HG02610 (cell line): ENCODE measurements at regions not wholly inside any gene's neighbourhood (a gene's known extent, or its start where the extent isn't known, plus 50 kb on each side); places are given as distances from the start of the nearest gene placed in this dataset.
"Not testable (repeated sequence)": the region's sequence is repeated elsewhere in the genome, so short reads cannot be mapped to it uniquely, and the experiment has no call there.

Source experiments
- ATAC-seq: cut with Tn5 transposase; IDR thresholded peaks from one replicate; pipeline ENCODE4 v1.9.1; 2021; ENCODE audit warnings: mild to moderate bottlenecking, moderate library complexity; ENCODE audit not compliant: unreplicated experiment

DNA sequence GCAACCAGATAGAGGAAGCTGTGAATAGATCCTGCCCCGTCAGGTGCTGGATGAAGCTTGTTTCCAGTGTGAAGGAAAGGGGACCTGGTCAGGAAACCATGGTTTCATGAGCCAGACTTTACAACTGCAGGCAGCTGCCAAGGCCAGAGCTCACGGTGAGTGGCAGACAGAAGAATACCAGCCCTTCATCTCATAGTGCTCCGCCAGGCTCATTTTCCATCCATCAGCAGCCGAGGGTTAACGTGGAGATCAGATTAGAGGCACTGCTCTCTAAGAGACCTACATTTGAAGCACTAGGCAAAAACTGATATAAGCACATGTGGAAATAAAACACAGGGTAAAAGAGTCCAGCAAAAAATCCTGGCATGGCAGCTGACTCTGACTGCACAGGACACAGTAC is 172.4 kb downstream of the CD24 start:
- no peak for ATAC-seq

DNA sequence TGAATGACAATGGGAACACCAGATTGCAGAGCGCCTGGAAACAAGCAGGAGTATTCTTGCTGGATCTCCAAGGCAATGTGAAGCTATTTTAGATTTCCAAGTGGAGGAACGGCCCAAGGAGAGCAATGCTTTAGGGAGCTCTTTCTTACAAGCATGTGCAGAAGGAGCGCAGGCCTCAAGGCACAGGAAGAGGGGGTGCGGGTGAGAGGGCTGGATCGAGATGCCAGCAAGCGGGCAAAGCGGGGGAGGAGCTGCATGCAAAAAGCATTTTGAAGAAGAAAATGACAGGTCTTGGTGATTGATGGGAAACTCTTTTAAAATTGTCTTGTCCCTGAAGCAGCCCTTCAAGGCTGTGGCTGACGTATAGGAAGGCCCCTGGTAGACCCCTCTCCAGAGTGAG is 171.9 kb downstream of the QRSL1 start:
- no peak for ATAC-seq

- no peak for ATAC-seq
Observed at GRCh38 chr6:106800379-106800778, 171.0 kb downstream of the QRSL1 start.

DNA sequence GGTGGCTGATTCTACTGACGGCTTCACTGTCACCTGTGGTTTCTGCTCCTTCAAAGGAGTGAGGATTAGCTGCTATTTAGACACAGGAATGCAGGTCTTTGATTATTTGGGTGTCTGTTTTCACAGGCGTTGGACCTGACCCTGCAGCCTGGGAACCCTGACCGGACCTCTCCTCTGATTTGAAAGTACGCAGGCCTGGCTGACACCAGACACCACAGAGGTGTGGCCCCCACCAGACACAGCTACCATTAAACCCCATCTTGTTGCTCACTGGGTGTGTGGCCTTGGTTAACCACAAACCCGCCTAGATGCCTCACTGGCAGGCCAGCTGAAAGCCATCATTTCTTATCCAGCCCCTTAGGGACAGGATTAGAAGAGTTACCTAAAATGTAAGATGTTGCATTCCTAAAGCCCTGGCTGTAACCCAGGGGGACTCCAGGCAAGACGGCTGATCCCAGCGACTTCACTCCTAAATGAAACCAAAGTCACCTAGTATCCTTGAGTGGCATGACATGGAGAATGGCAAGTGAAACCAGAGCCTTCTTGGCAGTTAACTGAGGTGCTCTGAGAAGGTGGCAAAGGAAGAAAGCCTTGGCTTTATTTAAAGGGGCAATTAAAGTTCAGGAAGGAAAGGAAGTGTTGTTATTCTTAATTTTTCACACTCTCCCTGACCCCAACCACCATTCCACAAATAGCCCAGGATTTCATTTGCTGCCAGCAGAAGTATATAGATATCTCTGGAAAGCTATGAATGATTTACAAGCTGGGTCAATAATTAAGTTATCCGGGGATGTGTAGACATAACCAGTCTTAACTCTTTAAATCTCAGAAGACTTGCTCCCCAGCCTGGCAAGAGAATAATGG is 169.9 kb downstream of the QRSL1 start:
- peak; percentile 67 for ATAC-seq

GRCh38 chr6:106797186-106797585 is 167.8 kb downstream of the QRSL1 start:
- ATAC-seq = no peak

DNA sequence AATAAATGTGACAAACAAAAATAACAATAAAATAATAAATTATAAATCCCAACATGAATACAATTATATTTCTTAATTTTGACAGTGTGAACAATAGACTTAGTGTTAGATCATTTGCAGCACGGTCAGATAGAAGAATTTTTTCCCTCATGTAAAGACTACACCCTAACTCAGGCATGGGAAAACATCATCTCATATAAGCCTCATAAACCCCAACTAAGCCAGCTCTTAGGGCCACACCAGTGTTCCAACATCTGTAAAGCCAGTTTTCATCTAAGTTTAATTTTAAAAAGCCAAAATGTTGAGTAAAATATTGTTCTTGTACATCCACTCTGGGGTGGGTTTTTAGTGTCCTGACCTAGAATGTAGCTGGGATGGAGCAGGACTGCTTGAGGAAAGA is 167.4 kb downstream of the QRSL1 start:
- ATAC-seq = no peak

GRCh38 chr6:106794129-106794528 is 164.8 kb downstream of the QRSL1 start:
- ATAC-seq = no peak

- ATAC-seq = no peak
Observed at GRCh38 chr6:106792536-106793236, 163.3 kb downstream of the QRSL1 start.

GRCh38 chr6:106790935-106791334 is 161.6 kb downstream of the QRSL1 start:
- no peak for ATAC-seq

GRCh38 chr6:106790149-106790770 is 160.9 kb downstream of the QRSL1 start:
- ATAC-seq = no peak

DNA sequence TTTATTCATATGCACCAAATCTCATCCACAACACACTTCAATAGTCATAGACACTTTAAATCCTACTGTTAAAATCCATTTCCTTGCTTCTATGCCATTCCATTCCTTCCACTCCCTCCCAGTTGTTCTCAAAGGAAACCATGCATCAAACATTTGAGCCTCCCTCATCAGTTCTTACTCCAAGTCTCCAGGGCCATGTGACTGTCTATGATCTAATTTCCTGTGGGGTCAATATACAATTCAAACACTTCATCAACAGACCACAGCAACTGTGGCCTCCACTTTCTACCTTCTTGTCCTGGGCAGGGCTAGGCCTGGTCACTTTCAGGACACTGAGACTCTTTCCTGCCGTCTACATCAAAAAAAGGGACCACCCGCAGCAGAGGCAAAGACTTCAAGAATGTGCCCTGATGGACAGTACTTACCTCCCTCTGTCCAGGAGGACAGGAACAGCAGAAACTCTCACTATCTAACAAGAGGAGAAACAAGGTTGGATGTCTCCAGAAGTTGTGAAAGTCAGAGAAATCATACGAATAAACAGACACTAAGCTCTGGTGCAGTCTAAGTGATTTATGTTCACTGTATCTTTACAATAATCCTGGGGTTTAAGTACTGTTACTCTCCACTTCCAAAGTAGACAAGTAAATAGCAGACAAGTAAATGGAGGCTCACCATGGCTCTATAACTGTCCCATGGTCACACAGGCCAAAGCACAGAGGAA is 160.2 kb downstream of the QRSL1 start:
- no peak for ATAC-seq

GRCh38 chr6:106788761-106789160 is 159.4 kb downstream of the QRSL1 start:
- no peak for ATAC-seq

GRCh38 chr6:106787327-106788196 is 158.2 kb downstream of the QRSL1 start:
- no peak for ATAC-seq

- ATAC-seq = no peak
Observed at GRCh38 chr6:106785298-106785697, 155.9 kb downstream of the QRSL1 start.

- ATAC-seq = no peak
Observed at GRCh38 chr6:106783640-106784566, 154.5 kb downstream of the QRSL1 start.

DNA sequence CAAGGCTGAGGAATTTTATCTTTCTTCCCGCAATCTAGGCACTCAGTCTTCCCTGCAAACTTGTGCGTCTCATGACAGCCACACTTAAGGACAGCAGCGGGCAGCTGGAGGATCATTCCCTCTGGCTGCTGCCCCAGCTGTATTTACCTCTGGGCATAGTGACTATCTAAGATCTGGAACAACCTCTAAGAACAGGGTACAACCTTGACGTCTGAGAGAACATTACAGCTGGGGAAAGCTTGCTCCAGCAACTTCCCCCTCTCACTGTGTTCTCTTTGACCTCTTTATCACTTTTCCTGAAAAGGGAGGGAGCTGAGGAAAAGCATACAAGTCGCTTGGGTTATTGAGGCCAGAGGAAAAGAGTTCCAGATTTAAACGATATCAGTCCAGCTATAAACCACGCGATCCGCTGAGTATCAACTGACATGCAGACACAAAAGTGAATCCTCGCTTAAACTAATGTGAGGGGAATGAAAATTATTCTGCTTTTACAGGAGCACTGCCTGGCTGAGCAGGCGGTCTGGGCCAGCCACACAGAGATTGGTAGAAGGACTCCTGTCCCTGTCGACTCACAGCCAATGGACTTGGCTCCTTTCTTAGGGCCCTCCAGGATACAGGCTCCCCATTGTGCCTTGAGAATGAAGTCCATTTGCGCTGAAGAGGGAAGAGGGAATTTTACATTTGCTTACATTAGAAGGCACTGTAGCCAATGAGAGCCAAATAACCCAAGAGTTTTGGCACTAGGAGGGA is 153.3 kb downstream of the QRSL1 start:
- no peak for ATAC-seq

GRCh38 chr6:106779552-106779951 is 150.2 kb downstream of the QRSL1 start:
- ATAC-seq = not testable (repeated sequence)

DNA sequence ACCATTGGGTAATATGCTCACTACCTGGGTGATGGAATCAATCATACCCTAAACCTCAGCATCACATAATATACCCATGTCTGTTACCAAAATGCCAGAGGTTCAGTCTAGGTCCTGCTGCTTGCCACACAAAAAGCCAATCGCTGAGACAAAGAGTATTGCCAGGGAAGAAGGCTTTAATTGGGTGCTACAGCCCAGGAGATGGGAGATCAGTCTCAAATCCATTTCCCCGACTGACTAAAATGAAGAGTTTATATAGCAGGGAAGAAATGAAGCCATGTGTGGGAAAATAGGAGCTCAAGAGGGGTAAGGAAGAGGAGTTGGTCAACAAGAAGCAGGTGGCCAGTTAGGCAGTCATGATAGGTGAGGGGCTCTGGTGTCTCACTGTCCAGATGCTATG is 149.6 kb downstream of the QRSL1 start:
- no peak for ATAC-seq
